ENCODE measurements at regions not wholly inside any gene's neighbourhood (a gene's known extent, or its start where the extent isn't known, plus 50 kb on each side); places are given as distances from the start of the nearest gene placed in this dataset.

- DNase-seq: no peak
Observed at GRCh38 chr12:19963972-19964371, 404.4 kb upstream of the PDE3A start.

DNA sequence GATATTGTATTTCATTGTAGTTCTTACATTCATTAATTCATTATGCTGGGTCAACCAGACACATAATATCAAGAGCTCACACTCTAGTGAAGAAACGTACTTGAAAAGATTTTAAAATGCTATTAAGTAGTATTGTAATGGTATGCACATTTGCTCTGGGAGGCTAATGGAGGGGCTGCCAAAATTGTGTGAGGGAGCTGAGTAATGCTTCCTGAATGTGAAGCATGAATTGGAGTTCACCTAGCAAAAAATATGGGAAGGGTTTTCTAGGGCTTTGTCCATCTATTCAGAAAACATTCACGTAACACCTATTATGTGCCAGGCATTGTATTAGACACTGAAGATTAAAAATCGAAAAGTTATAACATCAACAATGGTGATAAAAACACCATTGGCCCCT, 403.8 kb upstream of the PDE3A start:
- DNase-seq: no peak

DNA sequence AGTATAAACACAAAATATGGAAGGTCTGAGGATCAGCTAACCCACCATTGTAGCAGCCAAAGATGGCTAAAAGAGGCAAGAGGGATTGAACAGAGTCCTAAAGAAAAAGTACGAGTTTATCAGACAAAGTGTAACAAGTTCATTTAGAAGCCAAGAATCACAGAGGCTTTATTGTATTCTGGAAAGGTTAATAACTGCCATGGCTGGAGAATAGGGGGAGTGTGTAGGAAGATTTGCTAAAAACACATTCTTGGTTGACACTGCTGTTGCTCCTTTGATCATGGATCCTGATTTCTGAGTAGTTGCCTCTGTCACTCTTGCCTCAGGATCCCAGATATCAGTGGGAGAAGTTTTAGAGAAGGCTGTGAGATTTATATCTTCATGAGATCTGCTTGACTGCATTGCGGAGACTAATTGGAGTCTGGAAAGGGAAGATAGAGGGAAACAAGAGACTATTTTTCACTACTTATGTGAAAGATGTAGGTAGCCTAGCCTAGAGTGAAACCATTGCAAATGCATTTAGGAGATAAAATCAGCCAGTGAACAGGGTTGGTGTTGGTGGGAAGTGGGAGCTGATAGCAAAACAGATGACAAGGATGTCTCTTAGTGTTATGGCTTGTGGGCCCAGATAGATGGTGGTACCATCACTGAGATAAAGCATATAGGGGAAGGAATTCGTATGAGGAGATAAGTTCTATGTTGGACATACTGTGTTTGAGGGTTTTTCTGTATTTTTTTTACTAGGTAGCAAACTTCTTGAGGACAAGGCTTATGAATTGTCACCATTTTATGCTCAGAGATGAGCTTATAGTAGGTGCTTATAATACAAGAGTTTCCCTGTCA, 402.9 kb upstream of the PDE3A start:
- DNase-seq: no peak

GRCh38 chr12:19967001-19967400, 401.3 kb upstream of the PDE3A start:
- DNase-seq: no peak

GRCh38 chr12:19967431-19967830, 400.9 kb upstream of the PDE3A start:
- DNase-seq: no peak

- DNase-seq: no peak
Observed at GRCh38 chr12:19970116-19970515, 398.2 kb upstream of the PDE3A start.

GRCh38 chr12:19970821-19971220, 397.5 kb upstream of the PDE3A start:
- no peak for DNase-seq

DNA sequence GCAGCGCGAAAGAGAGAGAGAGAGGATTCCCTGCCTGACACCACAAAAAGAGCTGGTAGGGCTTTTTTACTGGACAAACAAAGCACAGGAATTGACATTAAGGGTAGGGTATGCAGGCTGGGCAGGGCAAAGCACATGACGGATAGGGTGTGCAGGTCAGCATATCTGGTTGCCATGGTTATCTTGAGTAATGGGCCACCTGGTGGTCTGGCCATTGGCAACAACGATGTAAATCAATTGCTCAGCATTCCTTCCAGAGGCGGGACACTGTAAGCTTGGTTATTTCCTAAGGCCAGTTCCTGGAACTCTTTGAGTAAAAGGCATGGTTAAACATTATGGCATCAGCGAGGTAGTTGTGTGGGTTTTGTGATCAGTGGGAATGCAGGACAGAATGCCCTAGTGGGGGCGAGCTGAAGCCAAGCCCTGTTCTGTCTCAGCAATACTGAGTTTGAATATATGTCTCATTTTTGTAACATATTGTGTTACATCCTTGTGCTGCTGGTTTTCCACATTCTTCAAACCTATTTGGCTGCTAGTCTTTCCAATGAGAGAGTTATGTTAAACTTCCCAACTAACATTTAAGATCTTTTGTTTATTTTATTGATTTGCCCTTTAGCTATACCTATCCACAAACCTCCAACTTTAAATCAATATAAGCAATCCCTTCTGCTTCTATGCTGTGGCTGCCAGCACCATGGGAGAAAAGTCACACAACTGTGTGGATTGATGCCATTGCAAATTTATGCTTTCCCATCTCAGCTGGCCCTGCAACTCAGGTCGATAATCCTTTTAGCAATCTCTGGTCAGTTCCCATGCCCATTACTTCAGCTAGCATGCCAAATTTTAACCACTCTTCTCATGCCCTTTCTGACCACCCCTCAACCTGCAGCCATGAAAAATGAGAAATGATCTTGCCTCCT, 396.7 kb upstream of the PDE3A start:
- no peak for DNase-seq

GRCh38 chr12:19972325-19973288, 395.7 kb upstream of the PDE3A start:
- DNase-seq: no peak

- DNase-seq: peak; percentile 61
Observed at GRCh38 chr12:19978193-19978592, 390.1 kb upstream of the PDE3A start.

- no peak for DNase-seq
Observed at GRCh38 chr12:19979584-19979983, 388.8 kb upstream of the PDE3A start.

GRCh38 chr12:19981944-19982343, 386.4 kb upstream of the PDE3A start:
- DNase-seq: no peak

- no peak for DNase-seq
Observed at GRCh38 chr12:19988001-19988400, 380.3 kb upstream of the PDE3A start.

DNA sequence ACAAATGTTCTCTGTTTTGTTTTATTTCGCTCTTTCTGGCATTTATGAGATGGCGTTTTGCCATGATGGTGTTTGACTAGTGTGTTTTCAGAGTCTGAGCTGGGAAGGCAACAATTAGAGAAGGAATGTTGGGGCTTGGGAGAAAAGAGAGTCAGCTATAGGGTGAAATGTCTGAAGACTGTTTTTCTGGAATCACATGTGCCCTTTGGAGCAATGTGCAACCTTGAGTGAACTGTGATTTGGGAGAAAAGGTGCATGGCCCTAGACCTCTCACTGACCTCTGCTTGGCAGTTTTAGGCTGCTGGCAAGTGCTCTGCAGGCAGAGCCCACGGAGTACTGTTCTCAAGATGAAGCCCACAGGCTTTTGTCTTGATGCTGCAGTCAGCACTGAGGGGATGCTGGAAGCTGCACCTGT, 379.9 kb upstream of the PDE3A start:
- peak; percentile 13 for DNase-seq

GRCh38 chr12:19988948-19989347, 379.4 kb upstream of the PDE3A start:
- DNase-seq: peak; percentile 60

- no peak for DNase-seq
Observed at GRCh38 chr12:19991146-19991545, 377.2 kb upstream of the PDE3A start.

GRCh38 chr12:19992311-19992710, 376.0 kb upstream of the PDE3A start:
- no peak for DNase-seq

DNA sequence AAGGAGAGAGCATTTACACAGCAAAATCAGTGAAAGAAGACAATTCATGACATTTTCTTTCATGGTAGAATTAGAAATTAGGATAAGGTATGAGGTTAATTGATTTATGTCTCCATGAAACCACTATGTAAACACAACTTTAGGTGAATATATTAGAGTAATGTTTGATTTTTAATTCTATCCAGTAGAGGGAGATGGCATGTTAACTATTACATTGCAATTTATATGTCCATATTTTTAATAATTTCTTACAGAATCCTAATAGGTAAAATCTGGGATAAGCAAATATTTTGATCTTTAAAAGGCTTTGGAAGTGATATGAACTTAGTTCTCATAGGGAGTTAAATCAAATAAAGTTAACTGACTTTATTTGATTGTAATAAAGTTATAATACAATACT, 373.4 kb upstream of the PDE3A start:
- peak; percentile 28 for DNase-seq

DNA sequence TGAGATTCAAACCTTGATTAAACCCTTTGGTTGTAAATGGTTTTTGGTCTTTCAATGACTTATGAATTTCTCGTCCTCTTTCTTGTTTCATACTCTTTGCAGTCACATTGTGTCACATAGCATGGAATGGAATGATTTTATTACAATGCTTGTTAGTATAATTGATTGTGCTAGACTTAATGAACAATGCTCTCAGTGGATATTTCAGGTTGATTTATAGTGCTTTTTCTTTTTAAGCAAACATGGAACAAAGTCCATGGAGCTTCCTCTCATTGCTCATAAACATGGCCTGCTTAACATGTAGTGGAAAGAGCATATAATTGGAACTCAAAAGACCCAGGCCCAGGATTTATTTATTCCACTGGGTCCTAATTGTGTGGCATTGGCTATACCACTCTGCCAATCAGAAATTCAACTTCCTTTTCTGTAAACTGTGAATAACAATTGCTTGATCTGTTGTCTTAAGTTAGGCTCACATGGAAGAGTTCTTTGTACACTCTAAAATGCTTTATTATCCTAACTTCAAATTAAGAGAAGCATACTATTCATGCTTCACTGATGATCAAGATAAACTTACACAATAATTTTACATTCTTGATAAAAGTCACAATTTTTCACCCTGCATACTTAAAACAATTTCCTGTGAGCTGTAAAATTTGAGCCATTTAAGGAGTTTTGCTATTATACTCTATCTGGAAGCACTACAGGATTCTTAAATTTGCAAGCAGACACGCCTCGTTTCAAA, 370.5 kb upstream of the PDE3A start:
- DNase-seq: no peak

- DNase-seq: no peak
Observed at GRCh38 chr12:19998411-19998810, 369.9 kb upstream of the PDE3A start.

GRCh38 chr12:19998961-19999804, 369.2 kb upstream of the PDE3A start:
- no peak for DNase-seq
